Kidney (tissue), 13 donors: ENCODE measurements at regions not wholly inside any gene's neighbourhood (a gene's known extent, or its start where the extent isn't known, plus 50 kb on each side); places are given as distances from the start of the nearest gene placed in this dataset.
"Not testable (repeated sequence)": the region's sequence is repeated elsewhere in the genome, so short reads cannot be mapped to it uniquely, and the experiment has no call there.

Experiments
- DNase-seq, 5 donors: peaks; one replicate each; pipeline ENCODE4 v3.0.0-alpha.2; 2013 to 2020
- FAIRE-seq: peaks from 2 replicates; lab custom pipeline; 2012; peaks lifted over from hg19 to GRCh38; lab: Jason Lieb, UNC
- H3K27ac ChIP-seq, 2 donors: one replicate each; pipeline ENCODE4 v1.7.0; 2013; ENCODE audit warnings: low read depth in 2 of 2, low read length in 2 of 2, inconsistent platforms in 1 of 2
- H3K27me3 ChIP-seq: one replicate; pipeline ENCODE4 v1.7.1; 2013; ENCODE audit warnings: low read length, inconsistent platforms; ENCODE audit not compliant: control insufficient read depth, insufficient read depth
- H3K36me3 ChIP-seq, 3 donors: one replicate each; pipeline versions ENCODE4 v1.7.0 to v1.7.1; 2013; ENCODE audit warnings: low read length in 3 of 3, control low read depth in 1 of 3, inconsistent platforms in 1 of 3; ENCODE audit not compliant: insufficient read depth in 3 of 3, control insufficient read depth in 2 of 3
- H3K4me1 ChIP-seq, 3 donors: one replicate each; pipeline versions ENCODE4 v1.7.0 to v1.7.1; 2013; ENCODE audit warnings: low read length in 3 of 3, inconsistent platforms in 1 of 3, low read depth in 1 of 3; ENCODE audit not compliant: control insufficient read depth in 2 of 3, insufficient read depth in 2 of 3
- H3K4me3 ChIP-seq, 3 donors: one replicate each; pipeline versions ENCODE4 v1.7.0 to v1.8.1; 2013; ENCODE audit warnings: low read length in 3 of 3, control low read depth in 1 of 3, inconsistent platforms in 1 of 3
- H3K9ac ChIP-seq, 3 donors: one replicate each; pipeline versions ENCODE4 v1.7.0 to v1.7.1; 2013; ENCODE audit warnings: low read length in 3 of 3, control low read depth in 1 of 3, inconsistent platforms in 1 of 3
- H3K9me3 ChIP-seq, 3 donors: one replicate each; pipeline versions ENCODE4 v1.7.0 to v1.7.1; 2013; ENCODE audit warnings: low read length in 3 of 3, control low read depth in 1 of 3, inconsistent platforms in 1 of 3; ENCODE audit not compliant: control insufficient read depth in 2 of 3, insufficient read depth in 1 of 3
- CTCF ChIP-seq: IDR thresholded peaks from 3 replicates; pipeline ENCODE4 v1.5.1; 2012; ENCODE audit warnings: mild to moderate bottlenecking, moderate library complexity, borderline replicate concordance; ENCODE audit not compliant: insufficient read depth; ENCODE audit errors: extremely low read depth
- intact Hi-C: fragments of 100-400 bp; cut with DNase I; formaldehyde crosslinking; loops from one replicate; pipeline ENCODE4 v1.11.1; 2022
- donor health status: control.
- donor health status: control.
- donor health status: control.
- donor health status: control.
- donor health status: control.
- donor health status: DM: yes; HTN: yes; CAD: no.
- donor health status: Normal renal cell carcinoma (clear cell type).

DNA sequence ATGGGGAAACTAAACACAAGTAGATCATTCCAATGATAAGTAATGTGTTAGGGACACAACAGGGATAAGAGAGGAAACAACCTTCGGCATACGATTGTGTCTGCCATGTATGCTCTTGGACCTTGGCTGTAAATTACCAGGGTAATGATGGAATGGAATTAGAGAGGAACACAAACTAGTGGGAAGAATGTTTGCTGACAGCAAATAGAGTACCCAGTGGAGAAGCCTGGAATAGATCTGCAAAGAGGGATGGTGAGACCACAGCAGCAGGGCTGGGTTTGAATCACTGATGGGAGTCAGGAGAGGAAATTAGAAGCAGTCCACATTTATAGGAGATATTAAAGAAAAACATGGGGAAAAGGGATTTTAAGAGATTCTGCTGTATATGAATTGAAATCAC, 172.8 kb downstream of the LRIG3 start:
- intact Hi-C loops: no loop called here
- Histone ChIP-seq H3K4me1 (no peaks in the 10 kb centered on the region), H3K4me3 (no peak overlapping the region), H3K27me3 (no peaks in the 10 kb centered on the region), H3K36me3 (no peaks in the 10 kb centered on the region), H3K27ac (no peak overlapping the region), H3K9me3 (no peaks in the 10 kb centered on the region), H3K9ac (no peak overlapping the region)
- no peak for TF ChIP-seq CTCF
- no peak for DNase-seq
- FAIRE-seq: no peak

- FAIRE-seq: no peak
These were observed 169.8 kb downstream of the LRIG3 start for GRCh38 chr12:58750484-58750883.

DNA sequence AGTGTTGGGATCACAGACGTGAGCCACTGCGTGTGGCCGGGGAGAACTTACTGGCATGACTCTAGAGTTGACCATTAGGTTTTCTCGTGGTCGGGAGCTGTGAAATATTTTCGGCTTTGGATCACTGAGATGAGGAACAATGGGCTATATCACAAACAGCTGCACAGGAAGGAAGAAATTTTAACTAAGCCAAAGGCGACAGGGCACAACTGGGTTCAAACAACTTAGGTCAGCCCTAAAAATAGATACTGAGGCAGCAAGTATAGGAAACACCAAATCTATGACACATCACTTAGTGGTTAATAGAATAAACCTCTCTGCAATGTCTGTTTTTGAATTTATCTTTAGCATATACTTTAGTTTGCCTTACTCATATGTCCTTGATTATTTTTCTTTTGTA, 162.9 kb downstream of the LRIG3 start:
- Histone ChIP-seq H3K4me3 (no peak overlapping the region), H3K4me1 (no peaks in the 10 kb centered on the region), H3K27ac (no peak overlapping the region), H3K27me3 (no peaks in the 10 kb centered on the region), H3K9ac (no peak overlapping the region), H3K9me3 (no peaks in the 10 kb centered on the region), H3K36me3 (no peaks in the 10 kb centered on the region)
- intact Hi-C loops: no loop called here
- DNase-seq: no peak
- no peak for TF ChIP-seq CTCF
- FAIRE-seq: no peak

More at GRCh38 chr12:58750484-58750883, 169.8 kb downstream of the LRIG3 start:
- DNase-seq: no peak
- Histone ChIP-seq H3K9me3 (no peaks in the 10 kb centered on the region), H3K9ac (no peak overlapping the region), H3K4me1 (no peaks in the 10 kb centered on the region), H3K27me3 (no peaks in the 10 kb centered on the region), H3K27ac (no peak overlapping the region), H3K36me3 (no peaks in the 10 kb centered on the region), H3K4me3 (no peak overlapping the region)
- TF ChIP-seq CTCF: no peak
- intact Hi-C loops: no loop called here

- FAIRE-seq, H3K9ac ChIP-seq: not testable (repeated sequence)
These were observed 160.6 kb downstream of the LRIG3 start for GRCh38 chr12:58759745-58760144.

More at GRCh38 chr12:58759745-58760144, 160.6 kb downstream of the LRIG3 start:
- intact Hi-C loops, H3K4me3 ChIP-seq, H3K4me1 ChIP-seq, DNase-seq, H3K36me3 ChIP-seq, H3K27me3 ChIP-seq, H3K9me3 ChIP-seq, H3K27ac ChIP-seq: not testable (repeated sequence)
